Nephron (organoid): ENCODE measurements at regions not wholly inside any gene's neighbourhood (a gene's known extent, or its start where the extent isn't known, plus 50 kb on each side); places are given as distances from the start of the nearest gene placed in this dataset.
"Not testable (repeated sequence)": the region's sequence is repeated elsewhere in the genome, so short reads cannot be mapped to it uniquely, and the experiment has no call there.

Experiments used
- H3K27ac Mint-ChIP-seq, 3 experiments: 2 replicates each; pipeline ENCODE4 v1.8.0; 2020; ENCODE audit warnings: mixed read lengths in 3 of 3, mild to moderate bottlenecking in 2 of 3, moderate library complexity in 1 of 3
- H3K27me3 Mint-ChIP-seq: 2 replicates; pipeline ENCODE4 v1.8.0; 2021; ENCODE audit warnings: low read depth, mild to moderate bottlenecking, moderate library complexity, mixed read lengths
- H3K36me3 Mint-ChIP-seq: 2 replicates; pipeline ENCODE4 v1.8.0; 2020; ENCODE audit warnings: low read depth, mixed read lengths
- H3K4me1 Mint-ChIP-seq: 2 replicates; pipeline ENCODE4 v1.8.0; 2020; ENCODE audit warnings: mixed read lengths
- H3K4me3 Mint-ChIP-seq, 3 experiments: 2 replicates each; pipeline ENCODE4 v1.8.0; 2020; ENCODE audit warnings: mild to moderate bottlenecking in 3 of 3, mixed read lengths in 3 of 3, moderate library complexity in 2 of 3
- H3K9me3 Mint-ChIP-seq: 2 replicates; pipeline ENCODE4 v1.8.0; 2020; ENCODE audit warnings: mixed read lengths
- CTCF ChIP-seq, 3 experiments: fragments of 200-600 bp; sonication (generic); IDR thresholded peaks; one replicate each; pipeline ENCODE4 v1.5.0; 2021; ENCODE audit warnings: antibody characterized with exemption in 3 of 3; ENCODE audit not compliant: unreplicated experiment in 3 of 3

GRCh38 chr5:116861666-116862065 is 287.0 kb upstream of the SEMA6A start:
- Mint-ChIP-seq H3K9me3 (no peaks in the 10 kb centered on the region), H3K4me3 (no peak overlapping the region), H3K27ac (peak overlapping the region; percentile 16 to 31 (median 28))

GRCh38 chr5:116861097-116861496 is 286.5 kb upstream of the SEMA6A start:
- peaks cover 64% of the 10 kb centered on the region for H3K4me1 Mint-ChIP-seq
- TF ChIP-seq CTCF (IDR thresholded peaks at IDR 0.05; ENCODE audit: unreplicated experiment in 3 of 3) = no peak
- H3K9me3 Mint-ChIP-seq = no peaks in the 10 kb centered on the region
- peaks cover 3% of the 10 kb centered on the region for H3K27me3 Mint-ChIP-seq
- peak overlapping the region in 2 of 3 experiments; percentile 16 to 31 for H3K27ac Mint-ChIP-seq
- H3K36me3 Mint-ChIP-seq = no peaks in the 10 kb centered on the region
- H3K4me3 Mint-ChIP-seq = no peak overlapping the region

More at GRCh38 chr5:116861666-116862065, 287.0 kb upstream of the SEMA6A start:
- Mint-ChIP-seq H3K36me3 (no peaks in the 10 kb centered on the region), H3K27me3 (peaks cover 3% of the 10 kb centered on the region), H3K4me1 (peaks cover 66% of the 10 kb centered on the region)
- TF ChIP-seq CTCF (IDR thresholded peaks at IDR 0.05; ENCODE audit: unreplicated experiment in 3 of 3) = no peak

GRCh38 chr5:116859666-116860320 is 285.2 kb upstream of the SEMA6A start:
- Mint-ChIP-seq H3K36me3 (no peaks in the 10 kb centered on the region), H3K27me3 (peaks cover 3% of the 10 kb centered on the region), H3K4me3 (no peak overlapping the region), H3K4me1 (peaks cover 51% of the 10 kb centered on the region), H3K9me3 (no peaks in the 10 kb centered on the region), H3K27ac (peak overlapping the region in 1 of 3 experiments; percentile 0)
- no peak for TF ChIP-seq CTCF (IDR thresholded peaks at IDR 0.05; ENCODE audit: unreplicated experiment in 3 of 3)

- H3K27ac Mint-ChIP-seq = peak overlapping the region; percentile 0 to 14 (median 3)
- TF ChIP-seq CTCF (IDR thresholded peaks at IDR 0.05; ENCODE audit: unreplicated experiment in 3 of 3) = no peak
- no peaks in the 10 kb centered on the region for H3K36me3 Mint-ChIP-seq
- H3K4me3 Mint-ChIP-seq = no peak overlapping the region
- H3K27me3 Mint-ChIP-seq = peaks cover 3% of the 10 kb centered on the region
- no peaks in the 10 kb centered on the region for H3K9me3 Mint-ChIP-seq
- peaks cover 41% of the 10 kb centered on the region for H3K4me1 Mint-ChIP-seq
Observed at GRCh38 chr5:116858705-116859333, 284.2 kb upstream of the SEMA6A start.

- not testable (repeated sequence) for H3K27ac Mint-ChIP-seq, H3K36me3 Mint-ChIP-seq
Observed at GRCh38 chr5:116858020-116858419, 283.4 kb upstream of the SEMA6A start.

GRCh38 chr5:116856271-116856670 is 281.6 kb upstream of the SEMA6A start:
- Mint-ChIP-seq H3K36me3 (no peaks in the 10 kb centered on the region), H3K27ac (no peak overlapping the region), H3K9me3 (no peaks in the 10 kb centered on the region), H3K27me3 (peaks cover 4% of the 10 kb centered on the region), H3K4me1 (peaks cover 22% of the 10 kb centered on the region), H3K4me3 (no peak overlapping the region)
- TF ChIP-seq CTCF (IDR thresholded peaks at IDR 0.05; ENCODE audit: unreplicated experiment in 3 of 3) = no peak

More at GRCh38 chr5:116858020-116858419, 283.4 kb upstream of the SEMA6A start:
- peaks cover 33% of the 10 kb centered on the region for H3K4me1 Mint-ChIP-seq
- not testable (repeated sequence) for H3K4me3 Mint-ChIP-seq, H3K9me3 Mint-ChIP-seq, H3K27me3 Mint-ChIP-seq
